K562 (cell line): ENCODE measurements at regions not wholly inside any gene's neighbourhood (a gene's known extent, or its start where the extent isn't known, plus 50 kb on each side); places are given as distances from the start of the nearest gene placed in this dataset.

Experiments
- C11orf30 ChIP-seq: fragments of 450-650 bp; IDR thresholded peaks from 2 replicates; pipeline ENCODE4 v1.6.1; 2016; ENCODE audit warnings: low read depth, mild to moderate bottlenecking
- DEAF1 ChIP-seq: fragments of 450-650 bp; formaldehyde crosslinking; IDR thresholded peaks from 2 replicates; pipeline ENCODE4 v1.4.0; 2020; ENCODE audit warnings: mild to moderate bottlenecking, moderate library complexity
- E2F1 ChIP-seq: sonication (generic); formaldehyde crosslinking; IDR thresholded peaks from 2 replicates; pipeline ENCODE4 v1.8.1; 2023; ENCODE audit warnings: mild to moderate bottlenecking, missing genetic modification reagents, moderate library complexity
- HLTF ChIP-seq: fragments of 450-650 bp; IDR thresholded peaks from 2 replicates; pipeline ENCODE4 v1.6.1; 2016
- PRDM10 ChIP-seq: fragments of 450-650 bp; IDR thresholded peaks from 2 replicates; pipeline ENCODE4 v1.6.1; 2018; ENCODE audit not compliant: partially characterized antibody
- RCOR1 ChIP-seq, 2 experiments: IDR thresholded peaks; 2 replicates each; pipeline ENCODE4 v1.6.1; 2012; ENCODE audit warnings: low read depth in 2 of 2, low read length in 2 of 2, borderline replicate concordance in 1 of 2, improper control_type of control experiment in 1 of 2
- REST ChIP-seq, 2 experiments: fragments of 450-650 bp; formaldehyde crosslinking in 1 of 2; IDR thresholded peaks; 2 replicates each; pipeline versions ENCODE4 v1.4.0 to v1.6.1; 2014 to 2020; ENCODE audit warnings: mild to moderate bottlenecking in 2 of 2, borderline replicate concordance in 1 of 2, low read depth in 1 of 2
- TCF15 ChIP-seq: fragments of 250-450 bp; sonication (Bioruptor Pico); IDR thresholded peaks from 2 replicates; pipeline ENCODE4 v1.8.0; 2022; ENCODE audit warnings: moderate library complexity, mild to moderate bottlenecking, inconsistent platforms
- TEAD1 ChIP-seq, 2 experiments: fragments of 450-650 bp in 1 of 2; sonication (generic) in 1 of 2; formaldehyde crosslinking; IDR thresholded peaks; 2 replicates each; pipeline versions ENCODE4 v1.4.0 to v1.8.0; 2020 to 2022; ENCODE audit warnings: mild to moderate bottlenecking in 2 of 2, missing genetic modification reagents in 1 of 2
- TEAD4 ChIP-seq, 2 experiments: sonication (generic) in 1 of 2; formaldehyde crosslinking in 1 of 2; IDR thresholded peaks; 2 replicates each; pipeline versions ENCODE4 v1.6.1 to v1.8.0; 2012 to 2022; ENCODE audit warnings: borderline replicate concordance in 1 of 2, inconsistent platforms in 1 of 2, low read length in 1 of 2, mild to moderate bottlenecking in 1 of 2, missing genetic modification reagents in 1 of 2
- TRIM24 ChIP-seq, 2 experiments: fragments of 450-650 bp; IDR thresholded peaks; 2 replicates each; pipeline ENCODE4 v1.6.1; 2016
- ZNF212 ChIP-seq: fragments of 450-650 bp; formaldehyde crosslinking; IDR thresholded peaks from 2 replicates; pipeline ENCODE4 v1.4.0; 2020; ENCODE audit warnings: mild to moderate bottlenecking

- no peak for TF ChIP-seq PRDM10
- TF ChIP-seq RCOR1 (IDR thresholded peaks at IDR 0.05; ENCODE audit: borderline replicate concordance in 1 of 2, low read depth in 2 of 2, low read length in 2 of 2): 0 out of 4 replicates have a peak, but pooled peaks of 1 of the 2 experiments have one; percentile 37
- no peak for TF ChIP-seq TCF15 (CRISPR knock-in tag)
- TF ChIP-seq TEAD4 (IDR thresholded peaks at IDR 0.05; ENCODE audit: low read length): peak; percentile 67
- no peak for TF ChIP-seq TEAD4 (CRISPR knock-in tag; IDR thresholded peaks at IDR 0.05; ENCODE audit: borderline replicate concordance)
- peak; percentile 48 to 56; a peak in 1 of 4 replicates for TF ChIP-seq TRIM24 (IDR thresholded peaks at IDR 0.05)
- peak; percentile 87 for TF ChIP-seq REST (IDR thresholded peaks at IDR 0.05; ENCODE audit: borderline replicate concordance)
- TF ChIP-seq REST (CRISPR knock-in tag; IDR thresholded peaks at IDR 0.05; ENCODE audit: low read depth): no peak
- TF ChIP-seq C11orf30: 0 out of 2 replicates have a peak, but pooled peaks have one; percentile 4
- TF ChIP-seq ZNF212 (CRISPR knock-in tag): no peak
- peak; percentile 84 for TF ChIP-seq DEAF1 (CRISPR knock-in tag)
- TF ChIP-seq HLTF: no peak
- no peak for TF ChIP-seq E2F1
- 0 out of 4 replicates have a peak, but pooled peaks of 1 of the 2 experiments have one; percentile 50 for TF ChIP-seq TEAD1 (CRISPR knock-in tag; IDR thresholded peaks at IDR 0.05)
Measured at GRCh38 chr1:67535474-67535873, 105.3 kb upstream of the SERBP1 start (continued).
